WTC11 (cell line): ENCODE measurements at regions not wholly inside any gene's neighbourhood (a gene's known extent, or its start where the extent isn't known, plus 50 kb on each side); places are given as distances from the start of the nearest gene placed in this dataset.

ENCODE experiments used
- ATF6 ChIP-seq: sonication (generic); formaldehyde crosslinking; IDR thresholded peaks from 2 replicates; pipeline ENCODE4 v1.8.1; 2023; ENCODE audit warnings: mild to moderate bottlenecking, missing genetic modification reagents
- ESRRA ChIP-seq: sonication (generic); formaldehyde crosslinking; IDR thresholded peaks from 2 replicates; pipeline ENCODE4 v1.8.1; 2022; ENCODE audit warnings: mild to moderate bottlenecking, missing genetic modification reagents, borderline replicate concordance
- JUN ChIP-seq: sonication (generic); formaldehyde crosslinking; IDR thresholded peaks from 2 replicates; pipeline ENCODE4 v1.8.0; 2023; ENCODE audit warnings: mild to moderate bottlenecking, missing genetic modification reagents
- NFYB ChIP-seq: sonication (generic); formaldehyde crosslinking; conservative IDR thresholded peaks from 2 replicates; pipeline ENCODE4 v1.8.0; 2022; ENCODE audit warnings: low read depth, missing genetic modification reagents
- TF ChIP-seq, protein P1 (sequence below): fragments of 200-600 bp; IDR thresholded peaks from 2 replicates; pipeline ENCODE4 v1.8.0; 2022; ENCODE audit warnings: antibody characterized with exemption

GRCh38 chr2:8343031-8343430 lies 338.8 kb upstream of the ID2 start:
- TF ChIP-seq, protein P1, sequence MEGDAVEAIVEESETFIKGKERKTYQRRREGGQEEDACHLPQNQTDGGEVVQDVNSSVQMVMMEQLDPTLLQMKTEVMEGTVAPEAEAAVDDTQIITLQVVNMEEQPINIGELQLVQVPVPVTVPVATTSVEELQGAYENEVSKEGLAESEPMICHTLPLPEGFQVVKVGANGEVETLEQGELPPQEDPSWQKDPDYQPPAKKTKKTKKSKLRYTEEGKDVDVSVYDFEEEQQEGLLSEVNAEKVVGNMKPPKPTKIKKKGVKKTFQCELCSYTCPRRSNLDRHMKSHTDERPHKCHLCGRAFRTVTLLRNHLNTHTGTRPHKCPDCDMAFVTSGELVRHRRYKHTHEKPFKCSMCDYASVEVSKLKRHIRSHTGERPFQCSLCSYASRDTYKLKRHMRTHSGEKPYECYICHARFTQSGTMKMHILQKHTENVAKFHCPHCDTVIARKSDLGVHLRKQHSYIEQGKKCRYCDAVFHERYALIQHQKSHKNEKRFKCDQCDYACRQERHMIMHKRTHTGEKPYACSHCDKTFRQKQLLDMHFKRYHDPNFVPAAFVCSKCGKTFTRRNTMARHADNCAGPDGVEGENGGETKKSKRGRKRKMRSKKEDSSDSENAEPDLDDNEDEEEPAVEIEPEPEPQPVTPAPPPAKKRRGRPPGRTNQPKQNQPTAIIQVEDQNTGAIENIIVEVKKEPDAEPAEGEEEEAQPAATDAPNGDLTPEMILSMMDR: no peak
- no peak for TF ChIP-seq JUN
- no peak for TF ChIP-seq NFYB
- no peak for TF ChIP-seq ATF6 (CRISPR knock-in tag)
- TF ChIP-seq ESRRA (CRISPR knock-in tag): no peak
